Calu3 (cell line): ENCODE measurements at regions not wholly inside any gene's neighbourhood (a gene's known extent, or its start where the extent isn't known, plus 50 kb on each side); places are given as distances from the start of the nearest gene placed in this dataset.

Source experiments
- BruUV-seq: library from RNA; stranded (reverse); fragments of 400-500 nt; replicated peaks from 2 replicates; lab custom pipeline; 2021; lab: Mats Ljungman, UMichigan
- CTCF ChIA-PET: fragments of 300-600 bp; sonication (Branson Sonifier 250); formaldehyde crosslinking; loops from one replicate; lab custom pipeline; 2022; ENCODE audit warnings: antibody characterized with exemption; lab: Charles Lee
- DNase-seq: peaks from one replicate; pipeline ENCODE4 v3.0.0; 2022
- H3K27ac Mint-ChIP-seq: one replicate; pipeline ENCODE4 v1.8.0; 2022; ENCODE audit warnings: mixed read lengths; ENCODE audit not compliant: unreplicated experiment
- H3K27me3 Mint-ChIP-seq: one replicate; pipeline ENCODE4 v1.8.0; 2022; ENCODE audit warnings: mixed read lengths; ENCODE audit not compliant: unreplicated experiment
- H3K36me3 Mint-ChIP-seq: one replicate; pipeline ENCODE4 v1.8.0; 2022; ENCODE audit warnings: mild to moderate bottlenecking, moderate library complexity, mixed read lengths; ENCODE audit not compliant: insufficient read depth, unreplicated experiment
- H3K4me1 Mint-ChIP-seq: one replicate; pipeline ENCODE4 v1.8.0; 2022; ENCODE audit warnings: mild to moderate bottlenecking, low read depth, mixed read lengths; ENCODE audit not compliant: unreplicated experiment
- H3K4me3 Mint-ChIP-seq: one replicate; pipeline ENCODE4 v1.8.0; 2022; ENCODE audit warnings: mild to moderate bottlenecking, low read depth, moderate library complexity, mixed read lengths; ENCODE audit not compliant: unreplicated experiment
- H3K9me3 Mint-ChIP-seq: one replicate; pipeline ENCODE4 v1.8.0; 2022; ENCODE audit warnings: low read depth, mixed read lengths; ENCODE audit not compliant: unreplicated experiment
- CTCF ChIP-seq: fragments of 200-600 bp; IDR thresholded peaks from one replicate; pipeline ENCODE4 v1.8.0; 2022; ENCODE audit warnings: antibody characterized with exemption; ENCODE audit not compliant: unreplicated experiment
- intact Hi-C: fragments of 100-400 bp; cut with micrococcal nuclease; formaldehyde crosslinking; loops from one replicate; pipeline ENCODE4 v1.10.0; 2022; ENCODE audit not compliant: unreplicated experiment

GRCh38 chr6:18674346-18674745, 287.2 kb downstream of the RNF144B start:
- Mint-ChIP-seq H3K27me3 (peaks cover 14% of the 10 kb centered on the region), H3K4me3 (no peak overlapping the region), H3K36me3 (no peaks in the 10 kb centered on the region), H3K27ac (no peak overlapping the region), H3K4me1 (no peaks in the 10 kb centered on the region), H3K9me3 (peaks cover 3% of the 10 kb centered on the region)
- TF ChIP-seq CTCF: no peak
- intact Hi-C loops: no loop called here
- no TSS peak for BruUV-seq
- no peak for DNase-seq
- CTCF ChIA-PET: no interaction called here

GRCh38 chr6:18675881-18676280, 288.7 kb downstream of the RNF144B start:
- CTCF ChIA-PET: no interaction called here
- no peak for DNase-seq
- Mint-ChIP-seq H3K27me3 (peaks cover 12% of the 10 kb centered on the region), H3K36me3 (no peaks in the 10 kb centered on the region), H3K27ac (no peak overlapping the region), H3K9me3 (peaks cover 3% of the 10 kb centered on the region), H3K4me1 (no peaks in the 10 kb centered on the region), H3K4me3 (no peak overlapping the region)
- intact Hi-C loops: no loop called here
- TF ChIP-seq CTCF: no peak
- BruUV-seq: no TSS peak

- Mint-ChIP-seq H3K9me3 (no peaks in the 10 kb centered on the region), H3K4me3 (no peak overlapping the region), H3K4me1 (no peaks in the 10 kb centered on the region), H3K36me3 (no peaks in the 10 kb centered on the region), H3K27ac (no peak overlapping the region), H3K27me3 (peaks cover 5% of the 10 kb centered on the region)
- TF ChIP-seq CTCF: no peak
- intact Hi-C loops: no loop called here
- CTCF ChIA-PET: no interaction called here
- no peak for DNase-seq
- BruUV-seq: no TSS peak
These were observed 289.4 kb downstream of the RNF144B start for GRCh38 chr6:18676548-18676947.

GRCh38 chr6:18680842-18681241, 293.7 kb downstream of the RNF144B start:
- no peaks in the 10 kb centered on the region for H3K27me3 Mint-ChIP-seq
- no TSS peak for BruUV-seq
- no peak for DNase-seq
- H3K4me1 Mint-ChIP-seq: no peaks in the 10 kb centered on the region
- intact Hi-C loops: loop anchor here (5.0 kb wide), 1 partner anchor 149 kb away; no protein-coding TSS in a partner anchor
- no peaks in the 10 kb centered on the region for H3K36me3 Mint-ChIP-seq
- TF ChIP-seq CTCF: no peak
- no peak overlapping the region for H3K27ac Mint-ChIP-seq
- no peak overlapping the region for H3K4me3 Mint-ChIP-seq
- no peaks in the 10 kb centered on the region for H3K9me3 Mint-ChIP-seq
- CTCF ChIA-PET: no interaction called here
